NCI-H1105 (cell line): ENCODE measurements at regions not wholly inside any gene's neighbourhood (a gene's known extent, or its start where the extent isn't known, plus 50 kb on each side); places are given as distances from the start of the nearest gene placed in this dataset.

ENCODE experiments used
- DNase-seq: peaks from one replicate; lab custom pipeline; 2025; lab: John Stamatoyannopoulos, UW

DNA sequence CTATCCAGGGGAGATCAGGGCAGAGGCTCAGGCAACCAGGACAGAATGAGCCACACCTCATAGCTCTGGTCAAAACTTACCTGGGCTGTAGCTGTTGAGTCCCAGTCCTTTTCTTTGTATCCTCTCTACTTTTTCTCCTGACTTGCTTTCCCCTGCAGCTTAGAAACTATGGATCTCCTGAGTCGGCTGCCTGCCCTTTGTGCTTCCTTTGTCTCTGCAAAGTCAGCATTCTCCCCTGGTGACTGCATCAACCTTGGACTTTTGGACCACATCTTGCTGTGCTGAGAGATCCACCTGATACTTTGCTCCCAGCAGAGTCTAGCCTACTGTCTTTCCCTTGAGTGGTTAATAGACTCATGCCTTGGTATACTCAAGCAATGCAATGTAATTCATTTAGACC, 353.3 kb downstream of the SIPA1L2 start:
- no peak for DNase-seq

DNA sequence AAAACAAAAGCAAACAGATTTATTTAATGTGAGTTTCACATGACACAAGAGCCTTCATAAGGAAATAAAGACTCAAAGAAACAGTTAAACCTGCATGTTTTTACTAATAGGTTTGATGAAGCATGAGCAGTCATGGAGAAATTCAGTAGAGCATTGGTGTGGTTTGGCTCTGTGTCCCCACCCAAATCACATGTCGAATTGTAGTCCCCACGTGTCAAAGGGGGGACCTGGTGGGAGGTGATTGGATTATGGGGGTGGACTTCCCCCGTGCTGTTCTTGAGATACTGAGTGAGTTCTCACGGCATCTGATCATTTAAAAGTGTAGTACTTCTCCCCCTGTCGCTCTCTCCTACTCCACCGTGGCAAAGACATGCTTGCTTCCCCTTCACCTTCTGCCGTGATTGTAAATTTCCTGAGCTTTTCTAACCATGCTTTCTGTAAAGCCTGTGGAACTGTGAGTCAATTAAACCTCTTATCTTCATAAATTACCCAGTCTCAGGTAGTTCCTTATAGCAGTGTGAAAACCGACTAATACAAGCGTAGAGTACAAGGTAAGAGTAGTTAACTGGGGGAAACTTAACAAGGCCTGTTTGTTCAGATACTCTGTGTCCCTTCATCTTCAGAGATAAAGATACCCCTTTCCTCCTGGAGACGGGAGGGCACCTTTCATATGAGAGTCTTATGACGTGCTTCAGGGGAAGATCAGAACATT, 354.8 kb downstream of the SIPA1L2 start:
- DNase-seq = no peak

DNA sequence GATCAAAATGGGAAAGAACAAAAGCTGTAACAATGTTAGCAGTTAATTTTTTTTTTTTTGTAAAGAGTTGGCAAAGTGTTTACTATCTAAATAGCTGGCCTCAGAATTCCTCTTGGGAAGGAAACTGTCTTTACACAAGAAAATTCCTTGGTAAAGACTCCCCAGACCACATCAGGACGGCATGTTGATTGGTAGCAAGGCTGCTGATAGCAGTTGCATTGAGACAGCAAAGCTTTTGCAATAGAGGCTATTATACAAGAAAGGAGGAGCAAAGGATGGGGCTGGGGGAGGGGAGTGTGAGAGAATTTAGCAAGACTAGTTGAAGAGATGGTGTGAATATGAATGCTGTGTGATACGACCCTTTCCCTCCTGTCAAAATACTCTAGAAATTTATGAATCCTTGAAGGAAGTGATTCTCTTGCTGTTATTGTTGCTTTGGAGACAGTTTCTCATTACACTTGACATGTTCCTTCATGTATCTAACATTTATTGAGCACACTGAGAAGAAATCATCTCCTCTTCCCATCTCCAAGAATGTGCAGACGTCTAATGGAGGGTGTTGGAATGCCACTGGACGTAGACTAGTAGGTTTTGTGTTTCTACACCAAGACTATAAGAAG, 355.6 kb downstream of the SIPA1L2 start:
- DNase-seq = no peak

DNA sequence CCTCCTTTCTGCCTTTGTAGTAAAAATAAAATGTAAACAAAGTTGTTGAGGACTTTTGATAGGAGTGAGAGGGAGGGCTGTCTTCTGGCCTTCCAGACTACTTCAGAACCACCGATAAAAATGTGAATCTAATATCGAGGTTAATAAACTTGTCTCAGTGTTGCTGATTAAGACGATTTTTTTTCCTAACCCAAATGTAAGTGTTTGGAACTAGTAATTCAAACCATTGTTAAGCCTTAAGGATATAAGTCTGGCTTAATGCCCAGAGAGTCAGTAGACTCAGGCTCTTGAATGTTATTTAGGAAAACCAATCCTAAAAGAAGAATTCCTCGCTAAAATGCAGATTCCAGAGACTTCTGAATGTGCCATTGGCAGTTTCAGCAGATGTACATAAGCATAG, 356.9 kb downstream of the SIPA1L2 start:
- DNase-seq = no peak

DNA sequence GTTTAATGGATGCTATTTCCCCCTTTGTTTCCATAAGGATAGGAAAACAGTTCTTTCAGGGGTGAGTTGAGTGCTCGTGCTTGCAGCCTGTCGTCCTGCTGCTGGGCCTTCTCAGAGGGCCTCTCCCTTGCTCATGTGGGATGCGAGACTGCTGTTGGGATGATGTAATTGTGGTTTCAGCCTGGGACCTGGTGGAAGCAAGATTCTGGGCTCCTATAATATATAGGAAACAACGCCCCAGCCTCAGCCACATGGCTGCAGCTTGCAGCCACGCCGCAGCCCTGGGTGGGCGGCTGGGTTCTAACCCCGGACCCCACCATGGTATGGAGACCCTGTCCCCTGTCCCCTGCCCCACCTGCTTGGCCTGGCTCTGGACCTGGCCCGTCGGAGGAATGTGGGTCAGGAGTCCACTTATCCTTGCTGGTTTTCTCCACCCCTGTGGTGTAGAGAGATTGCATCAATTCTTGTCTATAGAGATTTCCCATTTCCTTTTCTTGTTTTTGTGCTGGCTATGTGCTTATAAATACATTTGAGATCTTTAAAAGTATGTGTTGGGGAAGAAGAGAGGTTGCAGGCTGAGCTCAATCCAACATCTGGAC, 357.8 kb downstream of the SIPA1L2 start:
- no peak for DNase-seq

DNA sequence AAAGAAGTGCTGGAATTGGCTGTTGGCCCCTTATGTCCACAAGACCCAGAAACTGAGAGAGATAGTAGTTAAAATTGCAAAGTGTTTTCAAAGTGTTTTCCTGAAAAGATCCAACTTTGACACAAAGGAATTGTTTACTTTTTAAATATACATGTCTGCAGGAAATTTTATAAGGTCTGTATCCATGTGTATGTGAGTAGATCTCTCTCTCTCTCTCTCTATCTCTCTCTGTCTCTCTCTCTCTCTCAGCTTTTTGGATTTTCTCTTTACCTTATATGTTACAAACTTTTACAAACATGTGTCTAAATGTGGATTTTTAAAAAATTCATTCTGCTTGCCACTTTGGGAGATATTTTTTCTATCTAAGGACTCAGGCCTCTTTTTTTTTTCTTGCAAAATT, 358.6 kb downstream of the SIPA1L2 start:
- DNase-seq = no peak

DNA sequence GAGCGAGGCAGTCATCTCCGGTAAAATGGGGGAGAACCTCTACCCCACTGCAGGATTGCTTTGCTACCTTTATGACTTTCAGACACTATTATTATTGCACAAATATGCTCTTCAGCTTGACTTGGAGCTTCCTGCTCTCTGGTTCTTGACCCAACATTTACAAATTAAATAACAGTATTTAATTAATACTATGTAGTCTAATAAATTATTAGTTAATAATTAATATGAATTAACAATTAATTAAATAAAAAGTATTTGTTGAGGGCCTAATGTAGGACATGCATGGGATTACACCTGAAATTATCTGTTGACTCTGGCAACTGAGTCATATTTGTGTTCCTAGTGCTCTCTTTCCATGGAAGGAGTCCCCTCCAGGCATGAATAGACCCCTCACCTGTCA, 359.9 kb downstream of the SIPA1L2 start:
- no peak for DNase-seq

DNA sequence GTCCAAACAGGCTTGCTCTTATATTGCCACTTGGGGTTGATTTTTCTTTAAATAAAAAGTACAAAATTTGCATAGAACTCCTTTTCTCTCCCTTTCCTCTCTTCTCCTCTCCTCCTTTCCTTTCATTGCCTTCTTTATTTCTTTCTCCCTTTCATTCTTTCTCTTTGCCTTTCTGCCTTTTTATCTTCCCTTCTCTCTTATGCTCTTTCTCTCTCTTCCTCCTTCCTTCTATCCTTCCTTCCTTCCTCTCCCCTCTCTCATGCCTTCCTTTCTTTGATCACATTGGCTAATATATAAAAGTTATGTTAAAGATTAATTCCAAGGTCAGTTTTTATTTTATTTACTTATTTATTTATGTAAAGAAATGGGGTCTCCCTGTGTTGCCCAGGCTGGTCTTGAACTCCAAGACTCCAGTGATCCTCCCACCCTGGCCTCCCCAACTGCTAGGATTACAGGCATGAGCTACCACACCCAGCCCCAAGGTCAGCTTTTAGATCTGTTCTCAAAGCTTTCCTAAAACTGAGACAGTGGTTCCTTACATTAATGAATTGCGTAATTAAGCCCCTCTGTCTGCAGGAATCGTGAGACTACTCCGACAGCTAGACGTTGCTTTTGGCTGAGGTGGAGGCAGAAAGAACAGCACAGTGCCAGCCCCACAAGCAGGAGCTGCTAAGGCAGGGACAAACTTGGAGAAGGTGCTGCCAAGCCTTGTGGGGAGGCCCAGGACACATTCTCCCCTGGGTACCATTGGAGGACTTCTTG, 361.9 kb downstream of the SIPA1L2 start:
- no peak for DNase-seq

DNA sequence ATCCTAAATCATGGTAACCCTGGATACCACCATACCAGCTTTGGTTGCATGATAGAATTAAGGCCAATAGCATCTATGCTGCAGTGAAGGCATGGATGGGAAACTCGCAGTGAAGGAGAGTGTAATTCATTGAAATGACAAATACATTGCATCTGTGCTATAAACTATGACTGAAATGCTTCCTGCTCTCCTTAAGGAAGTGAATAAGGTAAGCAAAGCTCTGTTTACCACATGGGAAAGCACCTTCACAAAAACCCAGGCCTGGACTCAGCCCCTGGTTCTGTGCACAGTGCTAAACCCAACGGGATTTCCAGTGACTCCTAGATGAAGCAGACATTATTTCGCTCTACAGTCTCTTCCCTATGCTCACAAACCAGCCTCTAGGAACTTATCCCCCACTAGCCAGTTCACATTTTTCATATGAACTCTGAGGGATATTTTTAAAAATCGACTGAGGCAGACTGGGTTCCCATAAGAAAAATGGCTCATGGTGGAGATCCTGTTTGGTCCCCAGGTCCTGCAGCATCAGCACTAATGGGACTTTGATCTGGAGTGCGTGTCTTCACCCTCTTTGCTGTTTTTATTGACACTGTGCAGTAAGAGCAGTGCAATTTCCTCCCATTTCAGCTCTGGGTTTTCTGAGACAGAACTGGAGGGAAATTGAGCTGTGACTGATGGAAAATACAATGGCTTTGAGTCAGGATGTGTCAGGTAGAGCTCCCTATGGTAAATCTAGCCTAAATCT, 362.7 kb downstream of the SIPA1L2 start:
- no peak for DNase-seq

DNA sequence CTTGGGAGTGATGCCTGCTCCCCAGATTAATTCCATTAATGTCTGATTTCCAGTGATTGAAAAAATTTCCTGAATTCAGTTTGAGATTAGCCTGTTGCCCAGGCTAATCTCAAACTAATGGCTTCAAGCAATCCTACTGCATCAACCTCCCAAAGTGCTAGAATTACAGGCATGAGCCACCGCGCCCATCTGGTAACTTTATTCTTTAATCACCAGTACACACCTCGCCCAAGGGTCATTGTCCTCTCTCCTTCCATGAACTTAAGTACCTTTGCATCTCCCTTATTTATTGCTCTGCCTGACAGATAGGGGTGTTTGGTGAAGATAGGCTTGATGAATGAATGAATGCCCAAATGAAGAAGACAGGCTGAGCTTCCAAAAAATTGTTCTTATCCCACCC, 366.5 kb downstream of the SIPA1L2 start:
- DNase-seq = no peak

DNA sequence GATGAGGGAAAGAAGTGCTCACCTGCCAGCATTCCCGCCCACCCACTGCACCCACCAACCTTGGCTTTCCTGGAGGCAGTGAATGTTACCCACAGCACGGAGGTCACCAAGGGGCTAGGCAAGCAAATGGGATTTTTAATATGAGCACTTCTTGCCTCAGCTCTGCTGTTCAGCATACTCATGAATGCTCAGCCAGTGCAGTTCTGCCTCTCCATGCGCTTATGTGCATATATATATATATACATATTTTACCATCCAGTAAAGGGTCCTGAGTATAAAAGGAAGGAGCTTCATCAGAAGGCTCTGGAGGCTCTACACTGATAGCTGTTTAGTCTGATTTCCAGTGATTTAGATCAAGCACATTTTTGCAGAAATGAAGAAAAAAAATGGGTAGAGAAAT, 366.9 kb downstream of the SIPA1L2 start:
- DNase-seq = no peak

DNA sequence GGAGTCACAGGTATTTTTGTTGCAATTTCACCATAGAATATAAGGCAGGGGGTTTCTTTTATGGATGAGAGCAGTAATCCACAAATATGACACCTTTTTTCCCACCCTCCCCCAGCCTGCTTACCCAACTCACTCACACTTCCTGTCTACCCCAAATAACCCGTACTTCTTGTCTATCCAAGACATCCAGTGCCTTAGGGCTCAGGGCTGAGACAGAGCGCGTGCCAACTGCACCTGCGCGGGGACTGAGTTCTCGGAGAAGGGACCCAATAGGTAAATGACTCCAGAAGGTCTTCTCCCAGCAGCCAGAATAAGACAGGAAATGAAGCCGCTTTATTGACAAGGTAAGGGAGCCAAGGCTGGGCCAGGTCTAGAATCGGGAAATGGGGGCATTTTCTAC, 369.1 kb downstream of the SIPA1L2 start:
- no peak for DNase-seq

DNA sequence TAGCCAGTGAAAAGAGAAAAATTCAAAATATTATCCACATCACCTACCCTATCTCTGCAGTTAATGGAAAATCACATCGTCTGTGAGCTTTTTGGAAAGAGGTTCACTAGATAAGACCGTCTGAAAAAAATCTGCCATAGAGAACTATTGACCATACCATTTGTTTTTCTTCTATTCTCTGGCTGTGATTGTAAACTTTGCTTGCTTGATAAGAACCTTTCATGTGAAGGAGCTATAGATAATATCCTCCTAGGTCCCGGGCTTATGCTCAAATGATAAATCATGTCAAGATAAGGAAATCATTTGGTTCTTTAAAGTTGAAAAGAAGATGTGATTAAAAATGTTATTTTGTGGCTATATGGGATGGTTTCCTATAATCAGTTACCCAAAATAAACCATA, 369.9 kb downstream of the SIPA1L2 start:
- no peak for DNase-seq

DNA sequence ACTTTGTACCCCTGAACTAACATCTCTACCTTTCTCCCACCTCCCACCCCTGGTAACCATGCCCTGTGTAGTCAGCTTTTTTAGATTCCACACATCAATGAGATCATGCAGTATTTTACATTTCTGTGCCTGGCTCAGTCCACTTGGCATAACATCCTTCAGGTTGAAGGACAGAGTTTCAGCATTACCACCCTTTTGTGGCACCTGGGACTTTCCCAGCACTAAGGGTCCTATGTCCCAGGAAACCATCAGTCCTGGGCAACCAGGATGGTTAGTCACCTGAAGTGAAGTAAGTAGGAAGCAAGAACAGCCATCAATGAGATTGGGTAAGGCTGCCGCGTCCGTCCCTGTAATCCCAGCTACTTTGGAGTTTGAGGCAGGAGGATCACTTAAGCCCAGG, 370.6 kb downstream of the SIPA1L2 start:
- no peak for DNase-seq

DNA sequence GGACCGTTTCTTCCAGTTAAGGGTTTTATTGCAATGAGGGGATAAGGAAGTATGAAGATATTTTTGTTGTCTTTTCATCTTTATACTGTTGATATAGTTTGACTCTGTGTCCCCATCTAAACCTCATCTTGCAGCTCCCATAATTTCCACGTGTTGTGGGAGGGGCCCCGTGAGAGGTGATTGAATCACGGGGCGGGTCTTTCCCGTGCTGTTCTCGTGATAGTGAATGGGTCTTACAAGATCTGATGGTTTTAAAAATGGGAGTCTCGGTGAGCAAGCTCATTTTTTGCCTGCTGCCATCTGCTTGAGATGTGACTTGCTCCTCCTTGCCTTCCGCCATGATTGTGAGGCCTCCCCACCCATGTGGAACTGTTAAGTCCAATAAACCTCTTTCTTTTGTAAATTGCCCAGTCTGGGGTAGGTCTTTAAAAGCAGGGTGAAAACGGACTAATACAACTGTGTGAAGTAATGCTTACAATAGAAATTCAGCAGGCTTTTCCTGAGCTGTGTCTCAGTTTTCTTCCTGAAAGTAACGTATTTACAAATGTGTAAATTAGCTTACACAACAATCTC, 377.3 kb downstream of the SIPA1L2 start:
- DNase-seq = no peak

DNA sequence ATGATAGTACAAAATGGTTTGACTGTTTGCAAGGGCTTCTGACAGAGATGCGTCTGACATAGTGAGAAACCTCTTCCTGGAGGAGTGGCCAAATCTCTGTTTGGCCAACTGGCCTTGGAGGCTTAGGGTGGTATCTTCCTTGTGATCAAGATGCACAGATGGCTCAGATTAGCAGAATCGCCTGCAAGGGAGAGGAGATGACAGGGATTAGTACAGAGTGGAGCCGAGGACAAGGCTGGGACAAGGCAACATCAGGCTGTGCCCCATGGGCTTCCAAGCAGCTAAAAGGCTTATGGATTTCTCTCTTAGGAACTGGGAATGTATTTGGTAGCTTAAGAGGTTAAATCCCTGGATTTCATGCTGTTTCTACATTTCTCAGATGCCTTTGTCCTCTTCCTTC, 379.1 kb downstream of the SIPA1L2 start:
- no peak for DNase-seq

DNA sequence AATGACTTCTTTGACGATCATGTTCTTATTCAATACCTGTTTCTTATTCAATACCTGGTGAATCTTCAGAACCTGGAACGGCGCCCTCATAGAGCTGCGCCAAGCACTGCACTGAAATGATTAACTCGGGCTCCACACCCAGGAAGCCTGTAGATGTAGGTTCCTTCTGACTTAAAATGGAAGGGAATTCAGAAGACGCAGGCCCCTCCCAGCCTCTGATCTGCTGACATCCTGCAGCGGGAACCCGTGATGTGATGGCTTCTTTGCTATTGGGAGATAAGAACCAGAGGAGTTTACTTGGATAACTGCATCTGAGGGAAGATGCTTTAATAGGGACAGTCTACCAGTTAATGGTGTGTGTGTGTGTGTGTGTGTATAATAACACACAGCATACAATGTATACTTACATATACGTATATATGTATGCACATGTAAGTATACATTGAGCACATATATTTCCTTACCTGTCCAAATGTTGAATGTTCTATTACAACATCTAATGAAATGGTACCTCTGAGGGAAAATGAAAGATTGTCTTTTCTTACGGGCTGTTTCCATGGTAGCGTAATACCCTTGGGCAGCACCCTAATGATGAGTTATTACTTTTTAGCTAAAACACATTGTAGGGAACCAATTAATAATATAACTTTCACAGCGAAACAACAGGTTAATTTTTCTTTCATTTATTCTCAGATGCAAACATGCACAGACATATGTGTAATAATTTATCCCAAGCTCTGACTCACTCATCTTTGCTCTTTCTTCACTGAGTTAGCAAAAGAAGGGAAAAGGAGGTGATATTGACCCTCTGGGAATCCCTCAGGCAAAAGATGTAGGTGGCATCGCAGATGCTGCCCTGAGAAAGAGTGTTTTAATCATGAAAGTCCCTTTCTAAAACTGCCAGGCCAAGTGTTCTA, 379.8 kb downstream of the SIPA1L2 start:
- no peak for DNase-seq

DNA sequence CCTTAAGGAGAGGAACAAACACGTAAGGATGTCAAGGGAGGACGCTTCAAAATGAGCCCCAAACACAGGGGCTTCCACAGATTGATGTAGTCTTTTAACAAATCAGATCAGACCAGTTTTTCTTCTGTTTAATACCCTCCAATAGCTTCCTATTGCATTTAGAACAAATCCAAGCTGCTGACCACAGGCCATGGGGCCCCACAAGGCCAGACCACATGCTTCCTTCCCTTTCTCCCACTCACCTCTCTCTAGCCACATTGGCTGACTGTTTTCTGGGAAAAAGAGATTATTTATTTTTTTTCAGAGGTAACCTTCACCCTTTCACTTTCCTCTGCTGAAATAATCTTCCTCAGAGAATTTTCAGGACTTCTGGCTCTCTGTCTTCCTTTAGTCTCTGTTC, 380.6 kb downstream of the SIPA1L2 start:
- DNase-seq = no peak

DNA sequence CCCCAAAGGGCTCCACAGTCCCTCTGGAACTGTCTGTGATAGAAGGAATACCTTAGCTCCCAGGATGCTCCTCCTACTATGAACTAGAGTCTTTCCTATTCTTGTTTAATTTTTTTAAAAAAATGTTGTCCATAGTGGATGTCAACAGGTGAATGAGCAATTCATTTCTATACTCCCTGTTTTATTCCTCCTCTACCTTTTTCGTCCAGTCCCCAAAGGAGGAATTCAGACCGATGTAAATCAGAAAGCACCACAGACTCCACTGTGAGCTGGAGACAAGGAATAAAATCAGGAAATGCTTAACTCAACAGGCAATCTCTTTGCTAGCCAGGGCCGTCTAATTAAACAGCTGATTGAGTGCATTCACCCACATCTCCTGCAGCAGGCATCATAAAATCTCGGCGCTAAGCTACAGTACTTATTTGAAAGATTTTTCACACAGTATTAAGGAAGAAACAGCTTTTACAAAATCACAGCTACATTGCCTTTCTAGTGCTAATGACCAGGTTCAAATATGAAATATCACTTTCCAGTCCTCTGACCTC, 381.6 kb downstream of the SIPA1L2 start:
- no peak for DNase-seq

DNA sequence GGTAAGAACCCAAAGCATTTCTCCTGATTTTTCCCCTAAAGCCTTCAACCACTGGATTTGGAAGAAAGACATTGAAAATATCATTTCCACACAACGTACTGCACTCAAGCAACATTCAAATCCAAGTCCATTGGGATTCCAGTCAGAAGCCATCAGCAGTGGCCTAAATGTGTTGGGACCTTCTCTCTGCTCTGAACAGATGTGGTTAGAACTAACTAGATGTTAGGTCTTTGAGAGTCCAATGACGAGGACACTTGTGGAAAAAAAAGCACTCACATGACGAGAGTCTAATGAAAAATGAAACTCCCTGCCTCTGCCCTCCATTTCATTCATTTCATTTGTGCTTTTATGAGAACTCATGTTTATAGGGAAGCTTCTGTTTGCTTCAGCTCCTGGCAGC, 382.3 kb downstream of the SIPA1L2 start:
- no peak for DNase-seq

DNA sequence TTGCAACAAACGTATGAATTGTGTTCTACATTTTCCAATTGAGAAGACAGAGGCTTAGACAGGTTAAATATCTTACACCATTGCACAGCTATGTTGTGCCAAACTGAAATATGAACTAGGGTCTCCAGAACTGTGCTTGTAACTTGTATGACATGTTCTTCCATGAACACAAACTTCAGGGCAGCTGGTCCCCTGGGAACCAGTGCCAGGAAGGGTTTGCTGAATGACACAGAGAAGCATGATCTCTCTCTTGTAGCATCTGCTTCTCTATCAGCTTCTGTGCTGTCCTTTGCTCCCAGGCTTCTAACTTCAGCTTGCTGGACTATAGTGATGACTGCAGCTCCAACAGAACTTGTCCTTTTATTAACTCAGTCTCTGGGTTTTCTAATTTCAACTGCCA, 385.5 kb downstream of the SIPA1L2 start:
- DNase-seq = no peak
